Fibroblast of lung (primary cell): ENCODE measurements at regions not wholly inside any gene's neighbourhood (a gene's known extent, or its start where the extent isn't known, plus 50 kb on each side); places are given as distances from the start of the nearest gene placed in this dataset.

Source experiments
- DNase-seq, 2 donors: peaks; one replicate each; pipeline versions ENCODE4 v3.0.0 to v3.0.0-alpha.2; 2010; ENCODE audit warnings: low read depth in 2 of 2
- H2AFZ ChIP-seq: 2 replicates; pipeline ENCODE4 v1.5.1; 2012; ENCODE audit warnings: low read length, control low read depth, inconsistent platforms
- H3K27ac ChIP-seq: 2 replicates; pipeline ENCODE4 v1.5.1; 2011; ENCODE audit warnings: low read length, control low read depth; ENCODE audit not compliant: insufficient read depth
- H3K27me3 ChIP-seq: 2 replicates; pipeline ENCODE4 v1.5.1; 2011; ENCODE audit warnings: mild to moderate bottlenecking, low read length; ENCODE audit not compliant: control insufficient read depth, insufficient read depth
- H3K36me3 ChIP-seq: 2 replicates; pipeline ENCODE4 v1.5.1; 2011; ENCODE audit warnings: low read length; ENCODE audit not compliant: control insufficient read depth, insufficient read depth
- H3K4me1 ChIP-seq: 2 replicates; pipeline ENCODE4 v1.5.1; 2011; ENCODE audit warnings: low read length; ENCODE audit not compliant: control insufficient read depth, insufficient read depth; ENCODE audit errors: extremely low read depth
- H3K4me2 ChIP-seq: 2 replicates; pipeline ENCODE4 v1.5.1; 2011; ENCODE audit warnings: low read length, control low read depth; ENCODE audit not compliant: insufficient read depth; ENCODE audit errors: extremely low read depth
- H3K4me3 ChIP-seq, 4 experiments: fragments of 200-600 bp in 1 of 4; sonication (generic) in 1 of 4; replicated peaks in 1 of 4; 2 replicates each; pipeline ENCODE4 v1.5.1; 2011 to 2016; ENCODE audit warnings: low read length in 4 of 4, low read depth in 3 of 4, mild to moderate bottlenecking in 3 of 4, control low read depth in 2 of 4, inconsistent platforms in 1 of 4, mixed read lengths in 1 of 4; ENCODE audit not compliant: insufficient read depth in 1 of 4; ENCODE audit errors: control extremely low read depth in 1 of 4
- H3K79me2 ChIP-seq: 2 replicates; pipeline ENCODE4 v1.5.1; 2012; ENCODE audit warnings: mild to moderate bottlenecking, low read length, inconsistent platforms; ENCODE audit not compliant: control insufficient read depth, insufficient read depth
- H3K9ac ChIP-seq: 2 replicates; pipeline ENCODE4 v1.5.1; 2011; ENCODE audit warnings: mild to moderate bottlenecking, low read length, control low read depth; ENCODE audit not compliant: insufficient read depth
- H3K9me3 ChIP-seq: 2 replicates; pipeline ENCODE4 v1.5.1; 2012; ENCODE audit warnings: low read depth, low read length; ENCODE audit not compliant: control insufficient read depth, insufficient read depth
- H4K20me1 ChIP-seq: 2 replicates; pipeline ENCODE4 v1.5.1; 2011; ENCODE audit warnings: low read length; ENCODE audit not compliant: control insufficient read depth, insufficient read depth; ENCODE audit errors: extremely low read depth
- EZH2 ChIP-seq: IDR thresholded peaks from 2 replicates; pipeline ENCODE4 v1.5.1; 2012; ENCODE audit warnings: low read length, control low read depth, mild to moderate bottlenecking; ENCODE audit errors: missing control alignments
- TF ChIP-seq, protein P1 (sequence below), 2 donors: IDR thresholded peaks in 1 of 2; conservative IDR thresholded peaks in 1 of 2; 1 replicate in 1 of 2; 2 replicates in 1 of 2; pipeline ENCODE4 v1.5.1; 2011 to 2012; ENCODE audit warnings: low read length in 2 of 2, control low read depth in 1 of 2, inconsistent platforms in 1 of 2, low read depth in 1 of 2, mild to moderate bottlenecking in 1 of 2

DNA sequence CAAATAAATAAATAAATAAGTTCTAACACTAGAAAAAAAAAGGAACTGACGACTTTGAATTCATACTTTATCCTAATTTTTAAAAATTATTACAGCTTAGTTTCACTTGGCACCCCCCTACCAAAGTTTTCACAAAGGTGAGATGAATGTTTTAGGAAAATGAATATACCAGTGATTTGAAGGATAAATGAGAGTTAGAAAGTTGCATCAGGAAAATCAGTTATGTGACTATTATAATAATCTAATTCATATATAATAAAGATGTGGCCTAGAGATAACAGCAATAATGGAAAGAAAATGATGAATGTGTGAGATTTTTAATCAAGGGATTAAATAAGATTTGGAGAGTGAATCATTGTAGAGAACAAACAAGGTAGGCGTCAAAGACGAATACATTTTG lies 103.0 kb upstream of the RAP1B start:
- no peak overlapping the region for H3K4me2 ChIP-seq
- H3K9me3 ChIP-seq, result no peaks in the 10 kb centered on the region
- H3K27me3 ChIP-seq, result no peaks in the 10 kb centered on the region
- no peak overlapping the region for H3K9ac ChIP-seq
- no peaks in the 10 kb centered on the region for H3K4me1 ChIP-seq
- no peaks in the 10 kb centered on the region for H3K36me3 ChIP-seq
- DNase-seq, result no peak
- no peak overlapping the region for H3K4me3 ChIP-seq
- H4K20me1 ChIP-seq, result no peaks in the 10 kb centered on the region
- no peaks in the 10 kb centered on the region for H3K79me2 ChIP-seq
- H2AFZ ChIP-seq, result no peak overlapping the region
- TF ChIP-seq EZH2, result no peak
- TF ChIP-seq, protein P1, sequence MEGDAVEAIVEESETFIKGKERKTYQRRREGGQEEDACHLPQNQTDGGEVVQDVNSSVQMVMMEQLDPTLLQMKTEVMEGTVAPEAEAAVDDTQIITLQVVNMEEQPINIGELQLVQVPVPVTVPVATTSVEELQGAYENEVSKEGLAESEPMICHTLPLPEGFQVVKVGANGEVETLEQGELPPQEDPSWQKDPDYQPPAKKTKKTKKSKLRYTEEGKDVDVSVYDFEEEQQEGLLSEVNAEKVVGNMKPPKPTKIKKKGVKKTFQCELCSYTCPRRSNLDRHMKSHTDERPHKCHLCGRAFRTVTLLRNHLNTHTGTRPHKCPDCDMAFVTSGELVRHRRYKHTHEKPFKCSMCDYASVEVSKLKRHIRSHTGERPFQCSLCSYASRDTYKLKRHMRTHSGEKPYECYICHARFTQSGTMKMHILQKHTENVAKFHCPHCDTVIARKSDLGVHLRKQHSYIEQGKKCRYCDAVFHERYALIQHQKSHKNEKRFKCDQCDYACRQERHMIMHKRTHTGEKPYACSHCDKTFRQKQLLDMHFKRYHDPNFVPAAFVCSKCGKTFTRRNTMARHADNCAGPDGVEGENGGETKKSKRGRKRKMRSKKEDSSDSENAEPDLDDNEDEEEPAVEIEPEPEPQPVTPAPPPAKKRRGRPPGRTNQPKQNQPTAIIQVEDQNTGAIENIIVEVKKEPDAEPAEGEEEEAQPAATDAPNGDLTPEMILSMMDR (conservative IDR thresholded peaks at IDR 0.05 in 1 of 2, IDR thresholded peaks at IDR 0.05 in 1 of 2; ENCODE audit: low read depth in 1 of 2, low read length in 2 of 2), result no peak
- H3K27ac ChIP-seq, result no peak overlapping the region

DNA sequence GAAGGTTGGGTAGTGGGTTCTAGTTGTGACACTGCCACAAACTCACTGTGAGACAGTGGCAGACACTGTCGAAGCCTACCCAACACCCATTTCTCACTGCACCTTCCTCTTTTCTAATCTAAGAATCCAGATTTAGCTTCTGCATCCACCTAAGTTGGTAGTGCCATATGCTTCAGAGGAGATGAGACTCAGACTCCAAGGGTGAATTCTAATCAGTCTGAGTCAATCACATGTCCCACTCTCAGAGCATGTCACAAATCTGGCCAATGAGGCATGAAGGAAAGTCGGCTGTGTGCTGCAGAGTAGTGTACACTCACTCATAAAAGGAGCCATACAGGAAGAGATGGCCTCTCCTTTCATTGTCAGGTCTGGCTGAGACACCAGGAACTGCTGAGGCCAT lies 102.1 kb upstream of the RAP1B start:
- DNase-seq, result no peak
- no peaks in the 10 kb centered on the region for H3K9me3 ChIP-seq
- no peaks in the 10 kb centered on the region for H4K20me1 ChIP-seq
- no peak overlapping the region for H3K4me3 ChIP-seq
- no peak overlapping the region for H3K4me2 ChIP-seq
- no peak overlapping the region for H2AFZ ChIP-seq
- no peaks in the 10 kb centered on the region for H3K27me3 ChIP-seq
- no peak overlapping the region for H3K9ac ChIP-seq
- TF ChIP-seq, protein P1 (conservative IDR thresholded peaks at IDR 0.05 in 1 of 2, IDR thresholded peaks at IDR 0.05 in 1 of 2; ENCODE audit: low read depth in 1 of 2, low read length in 2 of 2), result no peak
- TF ChIP-seq EZH2, result no peak
- H3K4me1 ChIP-seq, result no peaks in the 10 kb centered on the region
- no peaks in the 10 kb centered on the region for H3K36me3 ChIP-seq
- no peaks in the 10 kb centered on the region for H3K79me2 ChIP-seq
- H3K27ac ChIP-seq, result no peak overlapping the region

DNA sequence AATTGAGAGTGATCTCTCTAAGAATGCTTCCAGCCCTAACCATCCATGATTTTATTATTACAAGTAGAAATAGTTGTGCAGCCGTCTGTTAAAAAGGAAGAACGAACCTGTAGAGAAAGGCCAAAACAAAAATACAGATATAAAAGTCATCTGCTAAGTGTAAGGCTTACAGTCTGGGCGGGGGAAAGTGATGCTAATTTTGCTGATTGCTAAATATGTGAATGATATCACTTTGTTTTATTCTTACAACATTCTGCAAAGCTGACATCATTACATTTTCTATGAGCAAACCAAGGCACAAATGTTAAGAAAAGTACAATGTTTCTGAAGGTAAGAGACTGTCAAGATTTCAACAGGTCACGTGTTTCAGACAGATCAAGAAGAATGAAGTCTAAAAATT lies 101.5 kb upstream of the RAP1B start:
- Histone ChIP-seq H3K9me3 (no peaks in the 10 kb centered on the region), H2AFZ (no peak overlapping the region), H3K79me2 (no peaks in the 10 kb centered on the region), H3K27me3 (no peaks in the 10 kb centered on the region), H3K4me2 (no peak overlapping the region), H3K27ac (no peak overlapping the region), H3K9ac (no peak overlapping the region), H3K4me3 (no peak overlapping the region), H3K36me3 (no peaks in the 10 kb centered on the region), H4K20me1 (no peaks in the 10 kb centered on the region), H3K4me1 (no peaks in the 10 kb centered on the region)
- no peak for DNase-seq
- no peak for TF ChIP-seq EZH2
- TF ChIP-seq, protein P1 (conservative IDR thresholded peaks at IDR 0.05 in 1 of 2, IDR thresholded peaks at IDR 0.05 in 1 of 2; ENCODE audit: low read depth in 1 of 2, low read length in 2 of 2), result no peak
